Endothelial cell of umbilical vein (primary cell): ENCODE measurements at regions not wholly inside any gene's neighbourhood (a gene's known extent, or its start where the extent isn't known, plus 50 kb on each side); places are given as distances from the start of the nearest gene placed in this dataset.

Experiments
- BruUV-seq: library from RNA; stranded (reverse); fragments of 400-500 nt; replicated peaks from 2 replicates; lab custom pipeline; 2021; lab: Mats Ljungman, UMichigan
- CTCF ChIA-PET: fragments of 300-600, 350-600 bp; sonication (Branson Sonifier 250); formaldehyde crosslinking; loops from one replicate; lab custom pipeline; 2021; ENCODE audit warnings: antibody characterized with exemption, inconsistent platforms; lab: Charles Lee
- POLR2A ChIA-PET: fragments of 300-600, 350-600 bp; sonication (Branson Sonifier 250); formaldehyde crosslinking; loops from one replicate; lab custom pipeline; 2021; ENCODE audit warnings: antibody characterized with exemption, inconsistent platforms; lab: Charles Lee
- DNase-seq: peaks from one replicate; pipeline ENCODE4 v3.0.0-alpha.2; 2011; ENCODE audit warnings: low read depth, low spot score
- FAIRE-seq: peaks from 2 replicates; lab custom pipeline; 2011; peaks lifted over from hg19 to GRCh38; lab: Jason Lieb, UNC
- H2AFZ ChIP-seq: 2 replicates; pipeline ENCODE4 v1.6.0; 2012; ENCODE audit warnings: low read depth, low read length, control low read depth, inconsistent platforms
- H3K27ac ChIP-seq: 2 replicates; pipeline ENCODE4 v1.5.1; 2011; ENCODE audit warnings: low read depth, mild to moderate bottlenecking, control low read depth, low read length, moderate library complexity; ENCODE audit not compliant: insufficient read depth
- H3K27me3 ChIP-seq, 2 experiments: 2 replicates each; pipeline versions ENCODE4 v1.6.0 to v1.6.1; 2011; ENCODE audit warnings: low read length in 2 of 2, mixed read lengths in 1 of 2; ENCODE audit not compliant: control insufficient read depth in 2 of 2, insufficient read depth in 2 of 2
- H3K36me3 ChIP-seq, 2 experiments: 2 replicates in 1 of 2; 3 replicates in 1 of 2; pipeline ENCODE4 v1.5.1; 2011; ENCODE audit warnings: low read length in 2 of 2, mild to moderate bottlenecking in 1 of 2, moderate library complexity in 1 of 2; ENCODE audit not compliant: control insufficient read depth in 2 of 2, insufficient read depth in 2 of 2; ENCODE audit errors: extremely low read depth in 1 of 2
- H3K4me1 ChIP-seq: 3 replicates; pipeline ENCODE4 v1.5.1; 2011; ENCODE audit warnings: mild to moderate bottlenecking, low read length; ENCODE audit not compliant: control insufficient read depth, insufficient read depth; ENCODE audit errors: extremely low read depth
- H3K4me2 ChIP-seq: 2 replicates; pipeline ENCODE4 v1.6.1; 2011; ENCODE audit warnings: low read length, control low read depth, mixed read lengths; ENCODE audit not compliant: insufficient read depth
- H3K4me3 ChIP-seq, 3 experiments: fragments of 200-600 bp in 1 of 3; sonication (generic), shearing (Covaris generic) in 1 of 3; replicated peaks in 1 of 3; 2 replicates each; pipeline ENCODE4 v1.5.1; 2011 to 2016; ENCODE audit warnings: control low read depth in 3 of 3, low read length in 3 of 3, mild to moderate bottlenecking in 2 of 3, inconsistent platforms in 1 of 3, low read depth in 1 of 3, moderate library complexity in 1 of 3; ENCODE audit not compliant: insufficient read depth in 1 of 3
- H3K79me2 ChIP-seq: 2 replicates; pipeline ENCODE4 v1.6.0; 2012; ENCODE audit warnings: low read length, inconsistent platforms; ENCODE audit not compliant: control insufficient read depth, insufficient read depth
- H3K9ac ChIP-seq: replicated peaks from 2 replicates; pipeline ENCODE3; 2011; ENCODE audit warnings: low read length, control low read depth; ENCODE audit not compliant: insufficient read depth; ENCODE audit errors: extremely low read depth
- H3K9me1 ChIP-seq: replicated peaks from 3 replicates; pipeline ENCODE4 v1.6.0; 2011; ENCODE audit warnings: mild to moderate bottlenecking, low read length; ENCODE audit not compliant: control insufficient read depth, insufficient read depth; ENCODE audit errors: extremely low read depth
- H3K9me3 ChIP-seq: replicated peaks from 2 replicates; pipeline ENCODE4 v1.5.1; 2012; ENCODE audit warnings: low read length, inconsistent platforms; ENCODE audit not compliant: control insufficient read depth, insufficient read depth
- H4K20me1 ChIP-seq: replicated peaks from 2 replicates; pipeline ENCODE3; 2011; ENCODE audit warnings: mild to moderate bottlenecking, low read length; ENCODE audit not compliant: control insufficient read depth, insufficient read depth; ENCODE audit errors: extremely low read depth
- CTCF ChIP-seq, 2 donors: IDR thresholded peaks; 1 replicate in 1 of 2; 2 replicates in 1 of 2; pipeline ENCODE4 v1.5.1; 2011; ENCODE audit warnings: low read length in 2 of 2, mild to moderate bottlenecking in 2 of 2, moderate library complexity in 2 of 2, control low read depth in 1 of 2, inconsistent platforms in 1 of 2, low read depth in 1 of 2; ENCODE audit not compliant: insufficient read depth in 1 of 2; ENCODE audit errors: extremely low read depth in 1 of 2
- EZH2 ChIP-seq: IDR thresholded peaks from 2 replicates; pipeline ENCODE4 v1.6.1; 2012; ENCODE audit warnings: borderline replicate concordance, low read depth, mild to moderate bottlenecking, moderate library complexity, low read length, inconsistent platforms; ENCODE audit not compliant: severe bottlenecking
- FOS ChIP-seq: IDR thresholded peaks from 2 replicates; pipeline ENCODE4 v1.6.1; 2011; ENCODE audit warnings: mild to moderate bottlenecking, low read length, moderate library complexity, borderline replicate concordance; ENCODE audit not compliant: insufficient read depth
- GATA2 ChIP-seq: IDR thresholded peaks from 2 replicates; pipeline ENCODE4 v1.7.0; 2011; ENCODE audit warnings: low read depth, mild to moderate bottlenecking, moderate library complexity, mixed read lengths, low read length; ENCODE audit not compliant: insufficient read length, insufficient read depth
- JUN ChIP-seq: IDR thresholded peaks from 2 replicates; pipeline ENCODE4 v1.6.1; 2011; ENCODE audit warnings: borderline replicate concordance, low read depth; ENCODE audit not compliant: insufficient read length, insufficient read depth
- MAX ChIP-seq: IDR thresholded peaks from 2 replicates; pipeline ENCODE4 v1.6.1; 2011; ENCODE audit not compliant: insufficient read depth, insufficient read length
- MYC ChIP-seq: IDR thresholded peaks from one replicate; pipeline ENCODE4 v1.6.1; 2011; ENCODE audit warnings: mild to moderate bottlenecking, low read depth, low read length
- POLR2A ChIP-seq: IDR thresholded peaks from 2 replicates; pipeline ENCODE4 v1.6.1; 2012; ENCODE audit warnings: low read depth, mild to moderate bottlenecking, control low read depth, low read length
- POLR2AphosphoS5 ChIP-seq: IDR thresholded peaks from 2 replicates; pipeline ENCODE4 v1.6.1; 2012; ENCODE audit warnings: low read depth, mild to moderate bottlenecking, control low read depth, low read length, moderate library complexity; ENCODE audit not compliant: insufficient read depth
- dilution Hi-C: fragments of 300-500 bp; cut with MboI; formaldehyde crosslinking; loops from one replicate; pipeline ENCODE4 v1.15.0; 2019; ENCODE audit warnings: low sequenced_read_pairs; ENCODE audit not compliant: extremely low pct_ligation_motif_present
- intact Hi-C: fragments of 100-400 bp; cut with micrococcal nuclease; formaldehyde crosslinking; loops from one replicate; pipeline ENCODE4 v1.10.0; 2022

- POLR2A ChIA-PET = no interaction called here
- intact Hi-C loops = no loop called here
Measured at GRCh38 chr3:161798016-161798415, 301.4 kb downstream of the OTOL1 start.

More at GRCh38 chr3:161798016-161798415, 301.4 kb downstream of the OTOL1 start:
- H3K4me1 ChIP-seq = no peaks in the 10 kb centered on the region
- H3K9ac ChIP-seq = no peak overlapping the region
- no peak overlapping the region for H3K27ac ChIP-seq
- H4K20me1 ChIP-seq = no peaks in the 10 kb centered on the region
- no peak for DNase-seq
- CTCF ChIA-PET = no interaction called here
- H2AFZ ChIP-seq = no peak overlapping the region
- no peaks in the 10 kb centered on the region for H3K9me3 ChIP-seq
- no peak overlapping the region for H3K4me2 ChIP-seq
- H3K27me3 ChIP-seq = no peaks in the 10 kb centered on the region
- H3K9me1 ChIP-seq = no peaks in the 10 kb centered on the region
- H3K79me2 ChIP-seq = no peaks in the 10 kb centered on the region
- H3K36me3 ChIP-seq = no peaks in the 10 kb centered on the region
- H3K4me3 ChIP-seq = no peak overlapping the region
- FAIRE-seq = no peak
- BruUV-seq = no TSS peak
- dilution Hi-C loops = no loop called here
- no peak for TF ChIP-seq EZH2
- no peak for TF ChIP-seq FOS
- TF ChIP-seq GATA2 = no peak
- TF ChIP-seq JUN = no peak
- no peak for TF ChIP-seq POLR2AphosphoS5
- no peak for TF ChIP-seq MAX
- TF ChIP-seq MYC = no peak
- no peak for TF ChIP-seq CTCF (IDR thresholded peaks at IDR 0.05; ENCODE audit: extremely low read depth in 1 of 2, insufficient read depth in 1 of 2, low read depth in 1 of 2, low read length in 2 of 2)
- no peak for TF ChIP-seq POLR2A
